Globus pallidus (tissue), 1 donor: ENCODE measurements at regions not wholly inside any gene's neighbourhood (a gene's known extent, or its start where the extent isn't known, plus 50 kb on each side); places are given as distances from the start of the nearest gene placed in this dataset.

Experiments
- DNase-seq: peaks from one replicate; pipeline ENCODE4 v3.0.0-alpha.2; 2015; ENCODE audit warnings: low spot score

GRCh38 chr1:218526198-218526580 is 181.1 kb downstream of the TGFB2 start:
- DNase-seq = no peak

DNA sequence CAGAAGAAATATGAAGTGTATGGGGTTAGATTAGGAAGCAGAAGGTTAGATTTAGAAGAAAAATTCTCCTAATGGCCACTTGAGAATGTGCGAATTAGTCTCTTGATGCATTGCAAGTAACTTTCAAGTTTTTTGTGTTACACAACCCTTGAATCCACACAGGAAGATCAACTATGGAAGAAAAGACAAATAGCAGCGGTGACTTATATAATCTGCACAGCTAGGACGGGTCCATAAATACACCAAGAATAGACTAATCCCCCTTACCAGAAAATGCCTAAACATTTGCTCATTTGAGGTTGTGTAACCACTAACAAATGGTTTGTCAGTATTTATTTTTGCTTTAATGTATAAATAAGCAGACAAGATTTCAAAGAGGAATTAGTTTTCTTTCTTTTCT is 182.6 kb downstream of the TGFB2 start:
- no peak for DNase-seq

- no peak for DNase-seq
Measured at GRCh38 chr1:218529646-218530300, 184.6 kb downstream of the TGFB2 start.

DNA sequence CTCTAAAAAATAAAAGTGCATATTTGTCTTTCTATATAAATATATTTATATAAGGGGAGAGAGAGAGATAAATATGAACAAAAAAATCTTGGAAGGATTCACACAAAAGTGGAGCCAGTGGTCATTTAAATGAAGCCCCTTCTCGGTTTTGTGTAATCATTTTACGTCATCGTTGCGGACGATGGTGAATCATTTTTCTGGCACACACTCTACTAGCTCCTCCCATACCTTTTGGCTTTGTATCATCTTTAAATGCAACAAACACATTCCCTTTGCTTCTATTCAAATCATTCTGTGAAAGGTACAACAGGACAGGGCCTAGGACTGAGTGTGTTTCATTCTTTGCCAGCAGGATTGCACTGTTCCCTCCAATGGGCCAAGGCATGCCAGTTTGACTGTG is 186.8 kb downstream of the TGFB2 start:
- DNase-seq = no peak

DNA sequence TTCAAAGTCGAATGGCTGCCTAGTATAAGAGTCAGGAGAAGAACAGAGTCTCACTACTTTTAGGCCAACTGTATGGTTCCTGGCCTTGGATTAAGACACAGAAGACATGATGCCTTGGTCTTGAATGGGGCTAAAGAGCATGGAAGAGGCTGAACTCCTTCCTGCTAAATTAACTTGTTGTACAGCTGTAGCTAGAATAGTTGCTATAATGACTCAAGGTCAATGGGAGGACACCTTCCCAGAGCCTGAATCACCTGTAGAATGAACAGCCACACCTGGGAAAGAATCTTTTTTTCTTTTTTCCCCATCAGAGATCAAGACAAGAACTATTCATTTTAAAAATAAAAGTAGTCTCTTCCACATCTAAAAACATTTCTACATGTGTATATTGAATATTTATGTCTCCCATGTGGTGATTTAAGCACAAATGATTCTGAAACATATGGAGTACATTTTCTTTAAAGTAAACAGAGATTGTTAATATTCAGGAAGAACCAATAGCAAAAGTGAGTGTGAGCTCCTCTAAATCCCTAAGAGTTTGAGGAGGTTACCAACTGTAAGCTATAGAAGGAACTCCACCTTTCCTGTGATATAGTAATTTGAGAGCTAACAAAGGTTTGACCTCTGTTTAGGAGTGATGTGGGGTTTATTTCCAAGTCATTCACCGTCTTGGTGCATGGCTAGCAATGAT is 191.3 kb downstream of the TGFB2 start:
- DNase-seq = no peak

DNA sequence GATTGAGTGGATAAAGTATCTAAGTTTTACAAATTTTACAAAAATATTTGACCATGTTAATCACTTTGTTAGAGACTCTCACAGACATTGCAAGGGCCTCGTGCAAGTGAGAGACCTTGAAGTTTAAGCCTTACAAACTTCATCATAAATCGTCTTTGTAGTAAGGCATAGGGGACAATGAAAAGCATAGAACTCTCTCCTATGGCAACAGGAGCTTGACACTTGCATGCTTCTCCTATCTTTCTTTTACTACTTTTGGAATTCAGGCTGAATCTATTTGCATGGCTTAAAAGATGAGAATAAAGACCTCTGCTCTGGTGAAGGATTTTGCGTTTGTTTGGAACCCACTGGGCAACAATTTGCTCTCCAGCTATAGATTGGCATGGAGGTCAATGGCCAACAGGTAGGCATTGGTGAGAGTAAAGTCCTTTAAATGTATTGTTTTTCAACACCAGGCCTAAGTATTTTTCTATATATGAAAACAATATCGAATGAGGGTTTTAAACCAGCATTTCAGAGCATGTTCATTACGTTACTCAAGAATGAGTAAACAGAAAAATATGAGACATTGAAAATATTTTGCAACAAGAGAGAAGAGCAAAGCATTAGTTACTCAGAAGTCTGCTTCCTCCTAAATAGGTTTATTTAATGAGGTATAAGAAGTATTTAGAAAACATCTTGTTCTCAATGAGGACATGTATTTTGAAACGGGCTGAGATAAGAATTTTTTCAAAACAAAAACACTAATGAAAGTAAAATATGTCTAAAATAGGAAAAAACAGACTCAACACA is 192.2 kb downstream of the TGFB2 start:
- no peak for DNase-seq

DNA sequence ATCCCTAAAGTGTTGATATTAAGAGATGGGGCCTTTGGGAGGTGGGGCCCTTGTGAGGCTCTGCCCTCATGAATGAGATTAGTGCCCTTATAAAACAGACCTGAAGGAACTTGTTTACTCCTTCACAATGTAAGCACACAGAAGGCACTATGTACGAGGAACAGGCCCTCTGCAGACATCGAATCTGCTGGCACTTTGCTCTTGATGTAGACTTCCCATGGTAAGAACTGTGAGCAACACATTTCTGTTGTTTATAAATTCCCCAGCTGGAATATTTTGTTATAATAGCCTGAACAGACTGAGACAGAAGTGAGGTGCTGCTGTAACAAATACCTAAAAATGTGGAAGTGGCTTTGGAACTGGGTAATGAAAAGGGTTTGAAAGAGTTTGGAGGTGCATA is 193.2 kb downstream of the TGFB2 start:
- DNase-seq = no peak

DNA sequence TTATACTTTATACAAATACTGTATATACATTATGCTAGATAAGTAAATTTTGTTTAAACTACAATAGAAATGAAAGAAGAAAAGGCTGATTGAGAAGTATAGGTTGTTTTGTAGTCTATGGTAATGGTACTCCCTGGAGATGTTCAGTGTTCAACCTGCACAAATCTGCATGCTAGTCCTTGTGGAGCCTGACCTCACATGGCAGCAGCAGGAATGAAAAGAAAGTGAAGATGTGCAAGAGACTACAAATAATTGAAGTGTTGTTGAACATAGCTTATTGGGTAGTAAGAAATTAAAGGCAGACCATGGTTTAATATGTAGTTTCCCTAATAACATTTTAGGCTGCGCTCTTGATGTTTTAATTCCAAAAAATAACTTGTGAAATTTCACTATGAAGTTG is 201.2 kb downstream of the TGFB2 start:
- DNase-seq = no peak

GRCh38 chr1:218547957-218548730 is 203.0 kb downstream of the TGFB2 start:
- no peak for DNase-seq

DNA sequence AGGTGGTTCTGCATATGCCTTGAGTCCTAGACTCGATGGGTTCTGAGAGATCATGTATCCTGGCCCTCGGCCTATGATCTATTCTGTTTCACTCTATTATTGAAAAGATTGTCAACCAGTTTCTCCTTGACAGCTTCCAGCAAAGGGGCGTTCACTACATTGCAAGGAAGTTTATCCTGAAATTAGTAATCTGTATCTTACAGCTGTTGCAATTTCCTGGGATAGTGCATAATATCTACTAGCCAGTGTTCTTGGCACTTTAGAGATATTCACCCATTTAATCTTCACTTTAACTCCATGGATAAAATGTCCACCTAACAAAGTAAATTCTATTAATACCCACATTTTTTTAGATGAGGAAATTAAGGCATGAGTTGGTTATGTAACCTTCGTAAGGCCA is 203.6 kb downstream of the TGFB2 start:
- no peak for DNase-seq

GRCh38 chr1:218553197-218553596 is 208.1 kb downstream of the TGFB2 start:
- DNase-seq = no peak

- no peak for DNase-seq
Measured at GRCh38 chr1:218556016-218556415, 210.9 kb downstream of the TGFB2 start.

GRCh38 chr1:218557731-218558130 is 212.6 kb downstream of the TGFB2 start:
- peak; percentile 43 for DNase-seq

GRCh38 chr1:218558271-218558810 is 213.2 kb downstream of the TGFB2 start:
- DNase-seq = no peak

DNA sequence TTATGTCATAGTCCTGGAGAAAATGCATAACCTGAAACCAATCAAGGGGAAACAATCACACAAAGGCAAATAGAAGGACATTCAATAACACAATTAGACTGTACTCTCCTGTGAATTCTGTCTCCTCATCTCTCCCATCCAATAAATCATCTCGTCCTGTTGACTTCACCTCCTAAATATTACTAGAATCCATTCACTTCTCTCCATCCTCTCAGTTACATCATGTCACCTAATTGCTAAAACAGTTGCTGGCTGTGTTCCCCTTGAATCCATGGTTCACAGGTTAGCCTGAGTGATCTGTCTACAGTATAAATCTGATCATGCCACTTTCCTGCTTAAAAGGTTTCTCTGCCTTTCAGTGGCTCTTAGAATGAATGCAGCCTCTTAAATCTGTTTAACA is 220.2 kb downstream of the TGFB2 start:
- no peak for DNase-seq

GRCh38 chr1:218568962-218569550 is 223.9 kb downstream of the TGFB2 start:
- DNase-seq = no peak

DNA sequence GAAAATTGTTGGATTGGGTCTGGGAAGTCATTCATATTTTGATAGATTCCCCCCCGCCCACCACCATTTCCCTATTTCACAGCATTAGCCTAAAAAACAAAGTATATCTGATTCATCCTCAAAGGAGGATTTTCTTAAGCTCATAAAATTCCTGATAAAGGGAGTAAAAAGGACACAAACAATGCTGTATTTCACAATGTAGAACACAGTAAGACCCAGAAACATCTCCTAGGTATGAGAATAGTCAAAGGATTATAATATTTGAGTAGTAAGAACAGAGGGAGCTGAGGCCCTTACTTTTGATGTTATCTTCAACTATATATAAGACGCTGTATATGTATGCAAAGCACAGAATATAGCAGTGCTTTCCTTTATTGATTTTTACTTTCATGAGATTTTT is 225.3 kb downstream of the TGFB2 start:
- no peak for DNase-seq

DNA sequence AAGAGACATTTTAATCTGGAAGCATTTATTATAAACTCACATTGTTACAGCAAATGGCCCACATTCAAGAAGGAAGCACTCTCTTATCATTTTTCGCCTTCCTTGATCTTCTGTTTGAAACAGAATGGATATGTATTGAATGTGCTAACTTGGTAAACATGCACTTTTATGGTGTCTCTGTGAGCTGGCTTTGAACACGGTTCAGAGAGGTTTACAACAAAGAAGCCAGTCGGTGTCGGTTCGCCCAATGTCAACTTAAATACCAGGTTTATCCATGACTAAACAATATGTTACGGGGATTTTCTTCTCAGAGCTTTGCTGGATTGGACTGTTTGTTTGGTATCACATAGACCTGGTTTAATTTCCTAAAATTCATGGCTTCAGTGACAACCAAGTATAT is 226.4 kb downstream of the TGFB2 start:
- no peak for DNase-seq

- DNase-seq = no peak
Measured at GRCh38 chr1:218572050-218572449, 226.9 kb downstream of the TGFB2 start.

- DNase-seq = no peak
Measured at GRCh38 chr1:218573925-218574324, 228.8 kb downstream of the TGFB2 start.

DNA sequence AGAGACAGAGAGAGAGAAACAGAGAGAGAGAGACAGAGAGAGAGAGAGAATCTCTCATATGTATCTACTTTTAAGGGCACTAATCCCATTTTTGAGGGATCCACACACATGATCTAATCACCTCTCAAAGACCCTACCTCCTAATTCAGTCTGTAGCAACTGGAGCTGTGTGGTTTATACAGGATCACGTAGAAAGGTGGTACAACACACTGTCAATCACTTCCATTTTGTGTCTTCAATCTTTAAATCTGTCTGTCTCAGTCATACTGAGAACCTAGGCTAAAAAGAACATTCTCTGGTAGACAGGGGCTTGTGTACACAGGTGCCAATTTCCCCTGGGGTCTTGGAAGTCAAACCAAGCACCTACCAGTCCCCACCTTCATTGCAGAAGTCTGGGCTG is 229.9 kb downstream of the TGFB2 start:
- no peak for DNase-seq

DNA sequence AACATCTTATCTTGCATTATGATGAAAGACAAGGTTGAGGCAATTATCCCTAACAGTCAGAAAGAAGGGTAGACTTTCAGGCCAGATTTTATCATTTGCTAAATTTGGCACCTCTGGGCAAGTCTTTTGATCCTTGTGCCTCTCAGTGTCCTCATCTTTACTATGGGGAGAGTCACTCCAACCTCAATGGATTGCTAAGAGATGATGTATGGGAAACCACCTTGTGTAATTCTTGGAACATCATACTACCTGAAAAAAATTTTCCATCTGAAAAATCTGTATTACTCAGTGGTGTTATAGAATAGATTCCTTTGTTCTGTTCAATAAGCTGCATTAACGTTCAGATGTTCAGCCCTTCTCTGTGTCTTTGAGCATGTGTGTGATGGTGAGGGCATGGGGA is 230.7 kb downstream of the TGFB2 start:
- no peak for DNase-seq
